ENCODE measurements at regions not wholly inside any gene's neighbourhood (a gene's known extent, or its start where the extent isn't known, plus 50 kb on each side); places are given as distances from the start of the nearest gene placed in this dataset.

DNA sequence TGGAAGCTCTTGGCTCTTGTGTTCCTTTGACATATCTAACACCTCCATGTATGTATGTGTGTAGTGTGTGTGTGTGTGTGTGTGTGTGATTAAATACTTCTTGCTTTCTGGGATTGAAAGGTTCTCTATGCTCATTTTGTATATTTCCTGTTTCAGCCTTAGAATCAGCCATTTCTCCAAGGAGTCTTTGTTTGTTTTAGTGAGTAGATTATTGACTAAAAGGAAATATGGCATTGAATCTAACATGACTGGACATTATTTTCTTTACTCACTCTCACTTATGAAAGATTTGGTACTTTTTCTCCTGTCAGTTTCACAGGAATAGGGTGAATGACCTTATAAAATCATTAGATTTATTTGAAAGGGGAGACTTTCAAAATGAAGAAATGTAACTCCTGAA lies 413.8 kb upstream of the SLC14A2 start:
- H3K4ac ChIP-seq (ENCODE audit: low read depth, low read length): no peak overlapping the region
- no peak for ATAC-seq (ENCODE audit: low read depth)
- H2BK5ac ChIP-seq (ENCODE audit: low read depth, low read length, poor library complexity, severe bottlenecking): no peak overlapping the region
- H2AK9ac ChIP-seq (replicated peaks; ENCODE audit: low read depth, low read length, poor library complexity): no peak overlapping the region
- no peak overlapping the region for H2BK20ac ChIP-seq (ENCODE audit: low read depth, low read length)
- peaks cover 6% of the 10 kb centered on the region; the same call in 1 of the 2 replicates for H3K27me3 ChIP-seq (ENCODE audit: control insufficient read depth, insufficient read depth, low read length)
- BruUV-seq (replicated peaks): no TSS peak
- H4K91ac ChIP-seq (ENCODE audit: insufficient read depth, low read depth, low read length): no peak overlapping the region
- H2AK5ac ChIP-seq (ENCODE audit: low read depth, low read length): no peak overlapping the region
- no peaks in the 10 kb centered on the region for H3K9me3 ChIP-seq (ENCODE audit: control insufficient read depth, insufficient read depth, low read length)
- H4K20me1 ChIP-seq (ENCODE audit: insufficient read depth, low read length): no peaks in the 10 kb centered on the region
- dilution Hi-C loops (cut with HindIII; ENCODE audit: low sequenced_read_pairs, unreplicated experiment) (no loop called here), intact Hi-C loops (cut with micrococcal nuclease) (no loop called here), in situ Hi-C loops (cut with MboI; ENCODE audit: low sequenced_read_pairs) (no loop called here)
- ChIA-PET POLR2A (ENCODE audit: unreplicated experiment) (no interaction called here), CTCF (no interaction called here)
- H3K79me1 ChIP-seq (ENCODE audit: low read depth in 1 of 2, low read length in 2 of 2): no peaks in the 10 kb centered on the region
- TF ChIP-seq, protein P1, sequence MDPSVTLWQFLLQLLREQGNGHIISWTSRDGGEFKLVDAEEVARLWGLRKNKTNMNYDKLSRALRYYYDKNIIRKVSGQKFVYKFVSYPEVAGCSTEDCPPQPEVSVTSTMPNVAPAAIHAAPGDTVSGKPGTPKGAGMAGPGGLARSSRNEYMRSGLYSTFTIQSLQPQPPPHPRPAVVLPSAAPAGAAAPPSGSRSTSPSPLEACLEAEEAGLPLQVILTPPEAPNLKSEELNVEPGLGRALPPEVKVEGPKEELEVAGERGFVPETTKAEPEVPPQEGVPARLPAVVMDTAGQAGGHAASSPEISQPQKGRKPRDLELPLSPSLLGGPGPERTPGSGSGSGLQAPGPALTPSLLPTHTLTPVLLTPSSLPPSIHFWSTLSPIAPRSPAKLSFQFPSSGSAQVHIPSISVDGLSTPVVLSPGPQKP (IDR thresholded peaks at IDR 0.05; ENCODE audit: borderline replicate concordance, low read depth, low read length): no peak
- TF ChIP-seq RCOR1 (IDR thresholded peaks at IDR 0.05; ENCODE audit: insufficient replicate concordance, low read length): no peak
- TF ChIP-seq RFX5 (IDR thresholded peaks at IDR 0.05; ENCODE audit: low read depth, low read length): no peak
- no peak for TF ChIP-seq MXI1 (IDR thresholded peaks at IDR 0.05; ENCODE audit: borderline replicate concordance, low read depth, low read length)
- TF ChIP-seq RAD21 (IDR thresholded peaks at IDR 0.05; ENCODE audit: low read length): no peak
- no peak for TF ChIP-seq NFE2L2 (IDR thresholded peaks at IDR 0.05; ENCODE audit: low read depth, low read length)
- no peak for TF ChIP-seq BHLHE40 (IDR thresholded peaks at IDR 0.05; ENCODE audit: low read depth, low read length)
- no peak for TF ChIP-seq POLR2A (IDR thresholded peaks at IDR 0.05; ENCODE audit: low read depth, low read length)
- H3K27ac ChIP-seq (ENCODE audit: insufficient read depth, low read length): no peak overlapping the region
- H2AFZ ChIP-seq (replicated peaks; ENCODE audit: low read length, poor library complexity): no peak overlapping the region
- H3K23ac ChIP-seq (ENCODE audit: low read depth, low read length): no peak overlapping the region
- no peak overlapping the region for H3K9ac ChIP-seq (ENCODE audit: low read depth, low read length)
- H3K4me3 ChIP-seq (ENCODE audit: insufficient read depth, low read depth, low read length): no peak overlapping the region
- H3K4me2 ChIP-seq (ENCODE audit: low read depth, low read length): no peak overlapping the region
- H4K5ac ChIP-seq (ENCODE audit: low read depth, low read length): no peak overlapping the region
- DNase-seq: no peak
- no peak overlapping the region for H2BK120ac ChIP-seq (ENCODE audit: low read depth, low read length)
- no peaks in the 10 kb centered on the region for H3K4me1 ChIP-seq (ENCODE audit: control insufficient read depth, insufficient read depth, low read length)
- no peak overlapping the region for H3K56ac ChIP-seq (ENCODE audit: extremely low read depth, insufficient read depth, low read length)
- no peak overlapping the region for H2BK15ac ChIP-seq (ENCODE audit: low read depth, low read length)
- no peak overlapping the region for H4K8ac ChIP-seq (ENCODE audit: low read depth in 2 of 2, low read length in 2 of 2)
- no peaks in the 10 kb centered on the region for H3K36me3 ChIP-seq (ENCODE audit: control insufficient read depth, insufficient read depth, low read length)
- H3K14ac ChIP-seq (replicated peaks; ENCODE audit: low read depth, low read length): no peak overlapping the region
- H3K9me1 ChIP-seq (ENCODE audit: insufficient read depth, low read length): no peaks in the 10 kb centered on the region
- no peak overlapping the region for H3K18ac ChIP-seq (ENCODE audit: low read depth, low read length)

Data from IMR-90 (cell line).